Transverse colon (tissue), 4 donors: ENCODE measurements at regions not wholly inside any gene's neighbourhood (a gene's known extent, or its start where the extent isn't known, plus 50 kb on each side); places are given as distances from the start of the nearest gene placed in this dataset.
A peak's percentile ranks its signal among the peaks of the same experiment; 100 is the strongest.

Source experiments
- DNase-seq: peaks from one replicate; pipeline ENCODE4 v3.0.0-alpha.2; 2019
- H3K27ac ChIP-seq, 4 donors: fragments of 200-600 bp; sonication (generic); 2 replicates each; pipeline ENCODE4 v1.5.1; 2016 to 2018; ENCODE audit warnings: inconsistent platforms in 4 of 4
- H3K27me3 ChIP-seq: fragments of 200-600 bp; sonication (generic); 2 replicates; pipeline ENCODE4 v1.5.1; 2017; ENCODE audit warnings: inconsistent platforms
- H3K36me3 ChIP-seq, 4 donors: fragments of 200-600 bp; sonication (generic); 2 replicates each; pipeline ENCODE4 v1.5.1; 2017 to 2019; ENCODE audit warnings: inconsistent platforms in 4 of 4
- H3K4me1 ChIP-seq, 4 donors: fragments of 200-600 bp; sonication (generic); 2 replicates each; pipeline ENCODE4 v1.5.1; 2017 to 2020; ENCODE audit warnings: inconsistent platforms in 4 of 4
- H3K4me3 ChIP-seq, 4 donors: fragments of 200-600 bp; sonication (generic); 1 replicate in 1 of 4; 2 replicates in 3 of 4; pipeline versions ENCODE4 v1.5.1 to v1.6.1; 2017 to 2019; ENCODE audit warnings: inconsistent platforms in 4 of 4
- H3K9me3 ChIP-seq, 2 donors: fragments of 200-600 bp; sonication (generic); 2 replicates each; pipeline ENCODE4 v1.5.1; 2017 to 2019; ENCODE audit warnings: inconsistent platforms in 2 of 2
- EP300 ChIP-seq: sonication (generic); formaldehyde crosslinking; IDR thresholded peaks from one replicate; pipeline ENCODE4 v1.6.1; 2017; ENCODE audit warnings: antibody characterized with exemption, low read depth
- POLR2A ChIP-seq: fragments of 450-650 bp; IDR thresholded peaks from one replicate; pipeline ENCODE4 v1.6.1; 2016; ENCODE audit warnings: antibody characterized with exemption, mild to moderate bottlenecking, moderate library complexity
- POLR2AphosphoS5 ChIP-seq, 3 donors: sonication (generic); formaldehyde crosslinking; IDR thresholded peaks; one replicate each; pipeline ENCODE4 v1.6.1; 2016; ENCODE audit warnings: antibody characterized with exemption in 3 of 3
- WGBS, 2 donors: methylation state at CpG; one replicate each; pipeline ENCODE4 v1.1.5; 2018; ENCODE audit warnings: low coverage in 1 of 2; 5-methylcytosine and 5-hydroxymethylcytosine counted together
- in situ Hi-C, 4 donors: fragments of 200-750 bp; cut with MboI; loops; one replicate each; pipeline versions ENCODE4 v1.15.0 to v1.15.1; 2017; ENCODE audit warnings: low sequenced_read_pairs in 3 of 4, low pct_ligation_motif_present in 1 of 4, low pct_unique_long_range_greater_than_20kb in 1 of 4
- intact Hi-C: fragments of 100-400 bp; cut with DNase I; formaldehyde crosslinking; loops from one replicate; pipeline ENCODE4 v1.15.1; 2023; ENCODE audit warnings: low total_unique reads
- TF ChIP-seq, protein P1 (sequence below), 5 experiments: fragments of 200-600 bp in 3 of 5; fragments of 450-650 bp in 2 of 5; sonication (generic) in 3 of 5; IDR thresholded peaks; 1 replicate in 2 of 5; 2 replicates in 3 of 5; pipeline ENCODE4 v1.5.1; 2016 to 2017; ENCODE audit warnings: antibody characterized with exemption in 5 of 5, inconsistent platforms in 3 of 5, mild to moderate bottlenecking in 2 of 5, moderate library complexity in 1 of 5

- Histone ChIP-seq H3K4me3 (no peak overlapping the region), H3K36me3 (no peaks in the 10 kb centered on the region), H3K27me3 (no peaks in the 10 kb centered on the region), H3K4me1 (peaks cover 7 to 36% (median 17%) of the 10 kb centered on the region in 4 donors), H3K9me3 (no peaks in the 10 kb centered on the region), H3K27ac (peak overlapping the region in 3 of 4 donors; percentile 16 to 82 (median 74))
- in situ Hi-C loops: loop anchor here in 1 of 4 donors (25.0 kb wide), 1 partner anchor 361 kb away; no protein-coding TSS in a partner anchor
- WGBS, 2 donors: 67 to 84% methylated on average over 1 to 7 of the region's 7 CpGs
- no peak for DNase-seq
- TF ChIP-seq POLR2AphosphoS5 (IDR thresholded peaks at IDR 0.05) (no peak), EP300 (no peak), POLR2A (no peak)
- TF ChIP-seq, protein P1, sequence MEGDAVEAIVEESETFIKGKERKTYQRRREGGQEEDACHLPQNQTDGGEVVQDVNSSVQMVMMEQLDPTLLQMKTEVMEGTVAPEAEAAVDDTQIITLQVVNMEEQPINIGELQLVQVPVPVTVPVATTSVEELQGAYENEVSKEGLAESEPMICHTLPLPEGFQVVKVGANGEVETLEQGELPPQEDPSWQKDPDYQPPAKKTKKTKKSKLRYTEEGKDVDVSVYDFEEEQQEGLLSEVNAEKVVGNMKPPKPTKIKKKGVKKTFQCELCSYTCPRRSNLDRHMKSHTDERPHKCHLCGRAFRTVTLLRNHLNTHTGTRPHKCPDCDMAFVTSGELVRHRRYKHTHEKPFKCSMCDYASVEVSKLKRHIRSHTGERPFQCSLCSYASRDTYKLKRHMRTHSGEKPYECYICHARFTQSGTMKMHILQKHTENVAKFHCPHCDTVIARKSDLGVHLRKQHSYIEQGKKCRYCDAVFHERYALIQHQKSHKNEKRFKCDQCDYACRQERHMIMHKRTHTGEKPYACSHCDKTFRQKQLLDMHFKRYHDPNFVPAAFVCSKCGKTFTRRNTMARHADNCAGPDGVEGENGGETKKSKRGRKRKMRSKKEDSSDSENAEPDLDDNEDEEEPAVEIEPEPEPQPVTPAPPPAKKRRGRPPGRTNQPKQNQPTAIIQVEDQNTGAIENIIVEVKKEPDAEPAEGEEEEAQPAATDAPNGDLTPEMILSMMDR (IDR thresholded peaks at IDR 0.05): no peak
- intact Hi-C loops: no loop called here
Measured at GRCh38 chr4:26051240-26051639, 137.2 kb downstream of the SMIM20 start.

DNA sequence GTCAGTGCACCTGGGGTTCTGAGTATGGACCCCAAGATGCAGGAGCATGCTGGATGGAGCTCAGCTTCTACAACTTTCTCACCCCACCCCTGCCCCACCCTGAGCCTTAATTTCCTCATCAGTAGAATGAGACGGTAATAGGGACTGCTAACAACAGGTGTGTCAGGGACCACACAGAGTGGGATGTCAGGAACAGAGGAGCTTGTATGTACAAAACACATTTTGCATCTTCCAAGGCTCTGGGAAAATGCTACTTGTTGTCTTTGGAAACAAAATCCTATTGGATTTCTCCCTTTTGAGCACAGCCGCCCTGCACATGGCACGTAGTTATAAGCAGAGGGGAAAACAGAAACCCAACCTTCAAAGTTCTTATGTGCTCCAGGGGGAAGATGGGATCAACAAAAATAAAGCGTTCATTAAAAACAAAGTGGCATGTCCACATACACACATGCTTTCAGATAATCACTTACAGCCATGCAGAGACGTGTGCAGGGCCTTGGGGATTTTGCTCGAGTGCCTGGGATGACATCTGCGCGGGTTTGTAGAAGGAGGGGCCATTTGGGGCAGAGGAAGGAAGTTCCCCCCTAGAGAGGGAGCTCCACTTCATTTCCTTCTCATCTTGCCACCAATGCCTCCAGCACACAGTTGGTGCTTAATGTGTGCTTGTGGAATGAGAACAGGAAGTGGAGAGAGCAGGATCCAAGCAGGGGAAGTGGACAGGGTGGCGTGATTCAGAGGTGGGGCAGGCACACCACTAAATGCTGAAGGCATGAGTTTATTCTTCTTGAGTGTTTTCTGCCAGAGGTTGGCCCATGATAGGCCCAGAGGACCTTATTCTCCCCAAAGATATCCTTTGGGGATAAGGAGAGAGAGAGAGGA is 138.9 kb downstream of the SMIM20 start:
- 70 to 90% methylated on average over 8 to 9 of the region's 9 CpGs for WGBS, 2 donors
- Histone ChIP-seq H3K27ac (no peak overlapping the region), H3K4me3 (no peak overlapping the region), H3K9me3 (no peaks in the 10 kb centered on the region), H3K27me3 (no peaks in the 10 kb centered on the region), H3K4me1 (peaks cover 7 to 35% (median 17%) of the 10 kb centered on the region in 4 donors), H3K36me3 (no peaks in the 10 kb centered on the region)
- DNase-seq: no peak
- TF ChIP-seq, protein P1 (IDR thresholded peaks at IDR 0.05): no peak
- TF ChIP-seq EP300 (no peak), POLR2A (no peak), POLR2AphosphoS5 (IDR thresholded peaks at IDR 0.05) (no peak)
- in situ Hi-C loops: loop anchor here in 1 of 4 donors (25.0 kb wide), 1 partner anchor 359 kb away; no protein-coding TSS in a partner anchor
- intact Hi-C loops: no loop called here

- 73 to 100% methylated on average over 1 to 4 of the region's 4 CpGs for WGBS, 2 donors
- intact Hi-C loops: no loop called here
Measured at GRCh38 chr4:26053761-26054160, 139.7 kb downstream of the SMIM20 start.

GRCh38 chr4:26055855-26056254 is 141.8 kb downstream of the SMIM20 start:
- H3K36me3 ChIP-seq: no peaks in the 10 kb centered on the region
- DNase-seq: no peak
- in situ Hi-C loops: loop anchor here in 1 of 4 donors (25.0 kb wide), 1 partner anchor 356 kb away; no protein-coding TSS in a partner anchor
- no peaks in the 10 kb centered on the region for H3K9me3 ChIP-seq
- intact Hi-C loops: loop anchor here (5.0 kb wide), 1 partner anchor 889 kb away; no protein-coding TSS in a partner anchor
- no peaks in the 10 kb centered on the region for H3K27me3 ChIP-seq
- peaks cover 0 to 8% (median 2%) of the 10 kb centered on the region in 4 donors for H3K4me1 ChIP-seq
- no peak for TF ChIP-seq POLR2AphosphoS5 (IDR thresholded peaks at IDR 0.05)
- no peak for TF ChIP-seq EP300
- TF ChIP-seq, protein P1 (IDR thresholded peaks at IDR 0.05): no peak
- no peak for TF ChIP-seq POLR2A
- 86 to 100% methylated on average over 1 to 5 of the region's 5 CpGs for WGBS, 2 donors
- no peak overlapping the region for H3K4me3 ChIP-seq
- H3K27ac ChIP-seq: no peak overlapping the region

More at GRCh38 chr4:26053761-26054160, 139.7 kb downstream of the SMIM20 start:
- in situ Hi-C loops: loop anchor here in 1 of 4 donors (25.0 kb wide), 1 partner anchor 359 kb away; no protein-coding TSS in a partner anchor
- H3K4me3 ChIP-seq: no peak overlapping the region
- H3K36me3 ChIP-seq: no peaks in the 10 kb centered on the region
- H3K9me3 ChIP-seq: no peaks in the 10 kb centered on the region
- no peak overlapping the region for H3K27ac ChIP-seq
- TF ChIP-seq, protein P1 (IDR thresholded peaks at IDR 0.05): no peak
- no peak for TF ChIP-seq POLR2A
- DNase-seq: no peak
- H3K4me1 ChIP-seq: peaks cover 7 to 29% (median 17%) of the 10 kb centered on the region in 4 donors
- H3K27me3 ChIP-seq: no peaks in the 10 kb centered on the region
